ENCODE measurements at regions not wholly inside any gene's neighbourhood (a gene's known extent, or its start where the extent isn't known, plus 50 kb on each side); places are given as distances from the start of the nearest gene placed in this dataset.
A peak's percentile ranks its signal among the peaks of the same experiment; 100 is the strongest.
"Not testable (repeated sequence)": the region's sequence is repeated elsewhere in the genome, so short reads cannot be mapped to it uniquely, and the experiment has no call there.

DNA sequence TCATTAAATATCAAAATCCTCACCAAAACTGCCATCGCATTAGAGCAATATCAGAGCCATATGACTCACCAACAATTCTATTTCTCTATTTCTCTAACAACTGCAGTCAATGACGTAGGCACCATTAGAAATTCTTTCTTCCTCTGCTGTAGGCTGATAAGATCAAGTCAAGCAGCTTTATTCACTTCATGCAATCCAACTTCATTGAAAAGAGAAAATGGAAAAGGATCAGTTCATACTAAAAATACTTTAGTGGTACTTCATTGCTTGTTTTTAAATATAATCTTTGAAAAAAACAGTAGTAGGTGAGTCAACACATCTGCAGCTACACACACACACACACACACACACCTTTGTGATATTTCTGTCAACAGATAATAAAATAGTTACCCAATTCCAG is 345.3 kb upstream of the TENM3 start:
- Histone ChIP-seq H3K27me3 (ENCODE audit: insufficient read depth, low read depth) (no peaks in the 10 kb centered on the region), H3K36me3 (ENCODE audit: insufficient read depth) (no peaks in the 10 kb centered on the region), H2AFZ (ENCODE audit: low read depth) (no peak overlapping the region), H3K4me1 (ENCODE audit: low read depth, poor library complexity, severe bottlenecking) (no peaks in the 10 kb centered on the region), H4K20me1 (ENCODE audit: insufficient read depth) (no peaks in the 10 kb centered on the region), H3K4me2 (no peak overlapping the region), H3K4me3 (IDR thresholded peaks at IDR 0.05; ENCODE audit: insufficient read depth, low read depth, low read length) (no peak overlapping the region), H3K9ac (no peak overlapping the region), H3K79me2 (ENCODE audit: insufficient read depth, low read depth) (no peaks in the 10 kb centered on the region), H3K27ac (no peak overlapping the region)
- TF ChIP-seq CTCF (conservative IDR thresholded peaks at IDR 0.05; ENCODE audit: low read depth, low read length), result no peak

DNA sequence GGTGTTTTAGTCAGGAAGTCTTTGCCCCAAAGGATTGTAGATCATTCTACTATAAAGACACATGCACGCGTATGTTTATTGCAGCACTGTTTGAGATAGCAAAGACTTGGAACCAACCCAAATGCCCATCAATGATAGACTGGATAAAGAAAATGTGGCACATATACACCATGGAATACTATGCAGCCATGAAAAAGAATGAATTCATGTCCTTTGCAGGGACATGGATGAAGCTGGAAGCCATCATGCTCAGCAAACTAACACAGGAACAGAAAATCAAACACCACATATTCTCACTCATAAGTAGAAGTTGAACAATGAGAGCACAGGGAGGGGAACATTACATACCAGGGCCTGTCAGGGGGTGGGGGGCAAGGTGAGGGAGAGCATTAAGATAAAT is 340.8 kb upstream of the TENM3 start:
- H3K79me2 ChIP-seq (ENCODE audit: insufficient read depth, low read depth); H4K20me1 ChIP-seq (ENCODE audit: insufficient read depth); H3K36me3 ChIP-seq (ENCODE audit: insufficient read depth); H3K4me2 ChIP-seq; H3K27ac ChIP-seq; H3K9ac ChIP-seq; H3K4me1 ChIP-seq (ENCODE audit: low read depth, poor library complexity, severe bottlenecking); H3K27me3 ChIP-seq (ENCODE audit: insufficient read depth, low read depth); H3K4me3 ChIP-seq (IDR thresholded peaks at IDR 0.05; ENCODE audit: insufficient read depth, low read depth, low read length); H2AFZ ChIP-seq (ENCODE audit: low read depth): not testable (repeated sequence)

DNA sequence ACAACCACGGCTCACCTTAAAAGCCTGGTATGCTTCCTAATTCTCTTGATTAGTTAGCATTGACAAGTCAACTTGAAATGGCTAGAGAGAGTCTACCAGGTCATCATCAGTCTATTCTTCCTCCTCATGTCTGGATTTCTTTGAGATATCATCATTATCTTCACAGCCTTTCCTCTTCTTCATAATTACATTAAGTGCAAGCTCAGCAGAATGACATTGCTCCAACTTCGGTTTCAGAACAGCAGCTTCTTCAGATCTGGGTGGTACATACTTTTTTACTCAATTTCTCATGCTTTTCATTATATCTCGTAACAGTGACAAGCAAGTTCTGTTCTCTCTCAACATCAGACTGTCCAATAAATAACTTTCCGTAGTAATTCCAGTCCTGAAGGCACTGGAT is 337.5 kb upstream of the TENM3 start:
- TF ChIP-seq CTCF (conservative IDR thresholded peaks at IDR 0.05; ENCODE audit: low read depth, low read length), result no peak

DNA sequence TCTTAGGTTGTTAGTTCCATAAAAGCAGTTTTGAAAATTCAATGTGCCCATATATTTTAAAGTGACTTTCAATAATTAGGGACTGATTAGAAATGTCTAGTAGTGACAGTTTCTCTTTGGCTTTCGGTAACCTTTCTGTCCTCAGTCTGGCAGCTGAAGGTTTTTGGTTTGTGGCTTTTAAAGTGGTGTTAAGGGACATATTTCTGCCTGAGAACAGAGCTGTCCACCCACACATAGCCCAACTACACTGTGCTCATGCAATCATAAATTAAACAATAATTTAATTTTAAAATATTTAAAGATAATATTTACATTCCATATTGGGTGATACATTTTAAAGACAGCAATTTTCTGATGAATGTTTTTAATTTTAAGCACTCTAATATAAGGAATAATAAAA is 335.0 kb upstream of the TENM3 start:
- Histone ChIP-seq H3K27me3 (ENCODE audit: insufficient read depth, low read depth) (no peaks in the 10 kb centered on the region), H2AFZ (ENCODE audit: low read depth) (no peak overlapping the region), H3K36me3 (ENCODE audit: insufficient read depth) (no peaks in the 10 kb centered on the region), H3K4me3 (IDR thresholded peaks at IDR 0.05; ENCODE audit: insufficient read depth, low read depth, low read length) (no peak overlapping the region), H3K27ac (no peak overlapping the region), H4K20me1 (ENCODE audit: insufficient read depth) (no peaks in the 10 kb centered on the region), H3K79me2 (ENCODE audit: insufficient read depth, low read depth) (no peaks in the 10 kb centered on the region), H3K4me1 (ENCODE audit: low read depth, poor library complexity, severe bottlenecking) (peaks cover 11% of the 10 kb centered on the region), H3K9ac (no peak overlapping the region), H3K4me2 (peak overlapping the region; percentile 23; the same call in 1 of the 2 replicates)
- TF ChIP-seq CTCF (conservative IDR thresholded peaks at IDR 0.05; ENCODE audit: low read depth, low read length), result no peak

More for the DNA sequence above, 337.5 kb upstream of the TENM3 start:
- Histone ChIP-seq H3K4me2 (no peak overlapping the region), H4K20me1 (ENCODE audit: insufficient read depth) (no peaks in the 10 kb centered on the region), H3K36me3 (ENCODE audit: insufficient read depth) (no peaks in the 10 kb centered on the region), H2AFZ (ENCODE audit: low read depth) (no peak overlapping the region), H3K79me2 (ENCODE audit: insufficient read depth, low read depth) (no peaks in the 10 kb centered on the region), H3K27me3 (ENCODE audit: insufficient read depth, low read depth) (no peaks in the 10 kb centered on the region), H3K4me3 (IDR thresholded peaks at IDR 0.05; ENCODE audit: insufficient read depth, low read depth, low read length) (no peak overlapping the region), H3K27ac (no peak overlapping the region), H3K4me1 (ENCODE audit: low read depth, poor library complexity, severe bottlenecking) (peaks cover 11% of the 10 kb centered on the region), H3K9ac (no peak overlapping the region)

- Histone ChIP-seq H3K27me3 (ENCODE audit: insufficient read depth, low read depth) (no peaks in the 10 kb centered on the region), H3K27ac (no peak overlapping the region)
Measured at GRCh38 chr4:181909368-181909767, 333.8 kb upstream of the TENM3 start.

More at GRCh38 chr4:181909368-181909767, 333.8 kb upstream of the TENM3 start:
- no peaks in the 10 kb centered on the region for H3K36me3 ChIP-seq (ENCODE audit: insufficient read depth)
- H3K4me2 ChIP-seq, result no peak overlapping the region
- H3K4me3 ChIP-seq (IDR thresholded peaks at IDR 0.05; ENCODE audit: insufficient read depth, low read depth, low read length), result no peak overlapping the region
- no peak overlapping the region for H2AFZ ChIP-seq (ENCODE audit: low read depth)
- H3K79me2 ChIP-seq (ENCODE audit: insufficient read depth, low read depth), result no peaks in the 10 kb centered on the region
- no peak for TF ChIP-seq CTCF (conservative IDR thresholded peaks at IDR 0.05; ENCODE audit: low read depth, low read length)
- H3K4me1 ChIP-seq (ENCODE audit: low read depth, poor library complexity, severe bottlenecking), result peaks cover 11% of the 10 kb centered on the region
- H4K20me1 ChIP-seq (ENCODE audit: insufficient read depth), result no peaks in the 10 kb centered on the region
- H3K9ac ChIP-seq, result no peak overlapping the region

All from KMS-11 (cell line).